Upper lobe of right lung (tissue), 1 donor: ENCODE measurements at regions not wholly inside any gene's neighbourhood (a gene's known extent, or its start where the extent isn't known, plus 50 kb on each side); places are given as distances from the start of the nearest gene placed in this dataset.

Experiments used
- ATAC-seq: fragments of 200-7000 bp; cut with Tn5 transposase; one replicate; pipeline ENCODE4 v1.9.1; 2020; ENCODE audit warnings: mild to moderate bottlenecking, moderate library complexity
- DNase-seq: peaks from one replicate; pipeline ENCODE4 v3.0.0-alpha.2; 2020
- H3K27ac ChIP-seq: fragments of 200-600 bp; one replicate; pipeline ENCODE4 v1.8.0; 2022
- H3K27me3 ChIP-seq: fragments of 200-600 bp; one replicate; pipeline ENCODE4 v1.8.0; 2022; ENCODE audit warnings: mild to moderate bottlenecking
- H3K36me3 ChIP-seq: fragments of 200-600 bp; one replicate; pipeline ENCODE4 v1.8.0; 2022
- H3K4me1 ChIP-seq: fragments of 200-600 bp; one replicate; pipeline ENCODE4 v1.8.0; 2022
- H3K4me3 ChIP-seq: fragments of 200-600 bp; one replicate; pipeline ENCODE4 v1.8.0; 2022; ENCODE audit warnings: mild to moderate bottlenecking
- H3K9me3 ChIP-seq: fragments of 200-600 bp; one replicate; pipeline ENCODE4 v1.8.0; 2022
- intact Hi-C: fragments of 100-400 bp; cut with DNase I; formaldehyde crosslinking; loops from one replicate; pipeline ENCODE4 v1.11.0; 2022
- TF ChIP-seq, protein P1 (sequence below): fragments of 200-600 bp; IDR thresholded peaks from one replicate; pipeline ENCODE4 v1.8.0; 2022; ENCODE audit warnings: antibody characterized with exemption
- donor health status: DM: no; HTN: yes; CAD: no; lungs with severe emphysema.

DNA sequence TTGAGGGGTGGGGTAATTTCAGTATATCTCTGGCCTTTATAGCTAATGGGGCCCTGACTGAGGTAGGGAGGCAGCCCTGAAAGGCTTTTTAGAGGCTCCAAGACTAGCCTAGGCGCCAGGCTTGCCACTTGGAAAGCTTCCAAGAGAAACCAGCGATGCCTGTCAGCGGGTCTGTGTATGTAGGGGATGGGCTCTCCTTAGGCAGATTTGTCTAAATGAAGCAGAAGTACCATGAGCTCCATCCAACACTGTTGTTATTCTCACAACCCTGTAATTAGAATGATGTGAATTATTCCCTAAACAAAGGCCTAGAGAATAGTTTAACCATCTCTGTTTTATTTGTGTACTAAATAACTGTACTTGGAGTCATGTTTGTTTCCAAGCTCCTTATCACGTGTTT lies 138.1 kb downstream of the B3GNT2 start:
- Histone ChIP-seq H3K27me3 (no peaks in the 10 kb centered on the region), H3K27ac (no peak overlapping the region), H3K36me3 (no peaks in the 10 kb centered on the region), H3K9me3 (no peaks in the 10 kb centered on the region), H3K4me3 (no peak overlapping the region), H3K4me1 (no peaks in the 10 kb centered on the region)
- intact Hi-C loops, result no loop called here
- ATAC-seq (no peak), DNase-seq (no peak)
- TF ChIP-seq, protein P1, sequence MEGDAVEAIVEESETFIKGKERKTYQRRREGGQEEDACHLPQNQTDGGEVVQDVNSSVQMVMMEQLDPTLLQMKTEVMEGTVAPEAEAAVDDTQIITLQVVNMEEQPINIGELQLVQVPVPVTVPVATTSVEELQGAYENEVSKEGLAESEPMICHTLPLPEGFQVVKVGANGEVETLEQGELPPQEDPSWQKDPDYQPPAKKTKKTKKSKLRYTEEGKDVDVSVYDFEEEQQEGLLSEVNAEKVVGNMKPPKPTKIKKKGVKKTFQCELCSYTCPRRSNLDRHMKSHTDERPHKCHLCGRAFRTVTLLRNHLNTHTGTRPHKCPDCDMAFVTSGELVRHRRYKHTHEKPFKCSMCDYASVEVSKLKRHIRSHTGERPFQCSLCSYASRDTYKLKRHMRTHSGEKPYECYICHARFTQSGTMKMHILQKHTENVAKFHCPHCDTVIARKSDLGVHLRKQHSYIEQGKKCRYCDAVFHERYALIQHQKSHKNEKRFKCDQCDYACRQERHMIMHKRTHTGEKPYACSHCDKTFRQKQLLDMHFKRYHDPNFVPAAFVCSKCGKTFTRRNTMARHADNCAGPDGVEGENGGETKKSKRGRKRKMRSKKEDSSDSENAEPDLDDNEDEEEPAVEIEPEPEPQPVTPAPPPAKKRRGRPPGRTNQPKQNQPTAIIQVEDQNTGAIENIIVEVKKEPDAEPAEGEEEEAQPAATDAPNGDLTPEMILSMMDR, result no peak

DNA sequence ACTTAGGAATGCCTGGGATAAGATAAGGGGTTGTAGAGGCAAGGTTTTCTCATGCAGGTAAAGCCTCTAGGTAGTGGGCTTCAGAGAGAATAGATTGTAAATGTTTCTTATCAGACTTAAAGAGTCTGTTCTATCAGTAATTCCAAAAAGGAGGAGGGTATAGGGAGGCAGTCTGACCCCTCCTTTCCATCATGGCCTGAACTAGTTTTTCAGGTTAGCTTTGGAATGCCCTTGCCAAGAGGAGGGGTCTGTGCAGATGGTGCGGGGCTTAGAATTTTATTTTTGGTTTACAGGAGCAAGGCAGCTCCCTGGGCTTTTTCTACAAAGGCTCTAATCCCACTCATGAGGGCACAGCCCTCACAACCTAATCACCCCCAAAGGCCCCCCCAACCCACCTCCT lies 135.0 kb downstream of the B3GNT2 start:
- no peak for DNase-seq
- TF ChIP-seq, protein P1, result no peak
- no peaks in the 10 kb centered on the region for H3K4me1 ChIP-seq
- H3K36me3 ChIP-seq, result no peaks in the 10 kb centered on the region
- ATAC-seq, result no peak
- intact Hi-C loops, result no loop called here
- no peak overlapping the region for H3K4me3 ChIP-seq
- H3K27me3 ChIP-seq, result no peaks in the 10 kb centered on the region
- H3K9me3 ChIP-seq, result no peaks in the 10 kb centered on the region
- no peak overlapping the region for H3K27ac ChIP-seq

GRCh38 chr2:62329797-62330196 lies 133.9 kb downstream of the B3GNT2 start:
- no peak for ATAC-seq
- Histone ChIP-seq H3K4me1 (no peaks in the 10 kb centered on the region), H3K36me3 (no peaks in the 10 kb centered on the region)

DNA sequence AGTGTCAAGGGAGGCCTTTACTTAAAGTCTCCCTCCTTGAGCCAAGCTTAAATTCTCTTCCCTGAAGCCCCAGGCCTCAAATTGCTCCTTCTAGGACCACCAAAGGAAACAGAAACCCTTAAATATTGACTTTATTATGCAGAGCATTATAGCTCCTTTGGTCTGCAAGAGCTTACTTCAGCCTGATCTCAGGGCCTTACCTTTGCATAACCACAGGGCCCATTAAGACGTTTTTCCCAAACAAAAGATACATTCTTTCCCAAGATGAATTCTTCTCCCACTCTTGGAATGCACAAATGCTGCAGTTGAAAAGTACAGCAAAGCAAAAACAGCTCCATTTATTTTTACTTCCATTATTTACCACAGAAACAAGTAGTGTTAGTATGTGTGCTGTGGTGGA lies 130.8 kb downstream of the B3GNT2 start:
- H3K4me3 ChIP-seq, result no peak overlapping the region
- no peak overlapping the region for H3K27ac ChIP-seq
- H3K4me1 ChIP-seq, result no peaks in the 10 kb centered on the region
- H3K36me3 ChIP-seq, result no peaks in the 10 kb centered on the region
- no peaks in the 10 kb centered on the region for H3K9me3 ChIP-seq
- DNase-seq (no peak), ATAC-seq (no peak)
- no peaks in the 10 kb centered on the region for H3K27me3 ChIP-seq
- TF ChIP-seq, protein P1, result no peak
- intact Hi-C loops, result no loop called here

More at GRCh38 chr2:62329797-62330196, 133.9 kb downstream of the B3GNT2 start:
- TF ChIP-seq, protein P1, result no peak
- no peaks in the 10 kb centered on the region for H3K9me3 ChIP-seq
- no peak overlapping the region for H3K4me3 ChIP-seq
- intact Hi-C loops, result no loop called here
- H3K27me3 ChIP-seq, result no peaks in the 10 kb centered on the region
- no peak overlapping the region for H3K27ac ChIP-seq
- DNase-seq, result no peak

GRCh38 chr2:62325398-62325797 lies 129.5 kb downstream of the B3GNT2 start:
- no peaks in the 10 kb centered on the region for H3K4me1 ChIP-seq
- no peaks in the 10 kb centered on the region for H3K36me3 ChIP-seq
- TF ChIP-seq, protein P1, result no peak
- no peaks in the 10 kb centered on the region for H3K9me3 ChIP-seq
- no peaks in the 10 kb centered on the region for H3K27me3 ChIP-seq
- intact Hi-C loops, result no loop called here
- DNase-seq, result no peak
- no peak for ATAC-seq
- H3K27ac ChIP-seq, result no peak overlapping the region
- H3K4me3 ChIP-seq, result no peak overlapping the region
